Liver (tissue), 8 donors: ENCODE measurements at regions not wholly inside any gene's neighbourhood (a gene's known extent, or its start where the extent isn't known, plus 50 kb on each side); places are given as distances from the start of the nearest gene placed in this dataset.

Experiments
- DNase-seq: peaks from one replicate; pipeline ENCODE4 v3.0.0-alpha.2; 2017; ENCODE audit warnings: low spot score
- H3K27ac ChIP-seq, 2 donors: one replicate each; pipeline ENCODE4 v1.7.0; 2013; ENCODE audit warnings: inconsistent platforms in 2 of 2, low read length in 2 of 2, control low read depth in 1 of 2, low read depth in 1 of 2, mild to moderate bottlenecking in 1 of 2
- H3K27me3 ChIP-seq, 4 donors: one replicate each; pipeline versions ENCODE4 v1.6.1 to v1.7.0; 2013; ENCODE audit warnings: low read length in 3 of 4, inconsistent platforms in 1 of 4, mild to moderate bottlenecking in 1 of 4, moderate library complexity in 1 of 4; ENCODE audit not compliant: control insufficient read depth in 4 of 4, insufficient read depth in 4 of 4
- H3K36me3 ChIP-seq, 4 donors: one replicate each; pipeline versions ENCODE4 v1.6.1 to v1.7.0; 2013; ENCODE audit warnings: low read length in 3 of 4, mild to moderate bottlenecking in 3 of 4, low read depth in 1 of 4, moderate library complexity in 1 of 4; ENCODE audit not compliant: control insufficient read depth in 4 of 4, insufficient read depth in 3 of 4
- H3K4me1 ChIP-seq, 4 donors: one replicate each; pipeline versions ENCODE4 v1.6.1 to v1.7.0; 2013; ENCODE audit warnings: low read length in 3 of 4, mild to moderate bottlenecking in 3 of 4, moderate library complexity in 1 of 4; ENCODE audit not compliant: control insufficient read depth in 4 of 4, insufficient read depth in 4 of 4
- H3K4me3 ChIP-seq, 3 donors: one replicate each; pipeline versions ENCODE4 v1.6.1 to v1.7.0; 2013; ENCODE audit warnings: low read length in 3 of 3, control low read depth in 1 of 3, low read depth in 1 of 3, mild to moderate bottlenecking in 1 of 3
- H3K9ac ChIP-seq, 2 donors: one replicate each; pipeline ENCODE4 v1.7.0; 2013; ENCODE audit warnings: low read length in 2 of 2, mild to moderate bottlenecking in 2 of 2, moderate library complexity in 2 of 2, control low read depth in 1 of 2, low read depth in 1 of 2
- H3K9me3 ChIP-seq, 4 donors: one replicate each; pipeline versions ENCODE4 v1.6.1 to v1.7.0; 2013; ENCODE audit warnings: low read length in 3 of 4; ENCODE audit not compliant: control insufficient read depth in 4 of 4
- ATF3 ChIP-seq: IDR thresholded peaks from 2 replicates; pipeline ENCODE4 v1.6.1; 2016; ENCODE audit warnings: antibody characterized with exemption
- EGR1 ChIP-seq, 2 donors: IDR thresholded peaks; 2 replicates each; pipeline ENCODE4 v1.6.1; 2016 to 2018; ENCODE audit warnings: antibody characterized with exemption in 2 of 2, low read depth in 2 of 2
- FOXA1 ChIP-seq: IDR thresholded peaks from 2 replicates; pipeline ENCODE4 v1.6.1; 2016; ENCODE audit warnings: antibody characterized with exemption
- FOXA2 ChIP-seq: IDR thresholded peaks from 2 replicates; pipeline ENCODE4 v1.6.1; 2016; ENCODE audit warnings: antibody characterized with exemption
- GABPA ChIP-seq, 2 donors: IDR thresholded peaks in 1 of 2; conservative IDR thresholded peaks in 1 of 2; 2 replicates each; pipeline ENCODE4 v1.6.1; 2016; ENCODE audit warnings: antibody characterized with exemption in 2 of 2, mild to moderate bottlenecking in 1 of 2, moderate library complexity in 1 of 2
- HNF4A ChIP-seq, 2 donors: conservative IDR thresholded peaks; 2 replicates each; pipeline ENCODE4 v1.6.1; 2016; ENCODE audit warnings: antibody characterized with exemption in 2 of 2, mild to moderate bottlenecking in 2 of 2
- HNF4G ChIP-seq: IDR thresholded peaks from 2 replicates; pipeline ENCODE4 v1.6.1; 2016; ENCODE audit warnings: antibody characterized with exemption
- JUND ChIP-seq, 2 donors: IDR thresholded peaks; 2 replicates each; pipeline ENCODE4 v1.6.1; 2016; ENCODE audit warnings: antibody characterized with exemption in 2 of 2
- MAX ChIP-seq: IDR thresholded peaks from 2 replicates; pipeline ENCODE4 v1.6.1; 2016; ENCODE audit warnings: antibody characterized with exemption
- NR2F2 ChIP-seq: IDR thresholded peaks from 2 replicates; pipeline ENCODE4 v1.6.1; 2016; ENCODE audit warnings: antibody characterized with exemption
- RAD21 ChIP-seq, 2 donors: IDR thresholded peaks; 2 replicates each; pipeline ENCODE4 v1.6.1; 2016; ENCODE audit warnings: antibody characterized with exemption in 2 of 2, mild to moderate bottlenecking in 2 of 2
- RXRA ChIP-seq, 2 donors: IDR thresholded peaks; 2 replicates each; pipeline ENCODE4 v1.6.1; 2017 to 2018; ENCODE audit warnings: antibody characterized with exemption in 2 of 2, mild to moderate bottlenecking in 1 of 2
- SP1 ChIP-seq: IDR thresholded peaks from 2 replicates; pipeline ENCODE4 v1.6.1; 2018; ENCODE audit warnings: antibody characterized with exemption, mild to moderate bottlenecking
- TAF1 ChIP-seq: conservative IDR thresholded peaks from 2 replicates; pipeline ENCODE4 v1.6.1; 2016; ENCODE audit warnings: antibody characterized with exemption, mild to moderate bottlenecking
- YY1 ChIP-seq: IDR thresholded peaks from 2 replicates; pipeline ENCODE4 v1.6.1; 2016; ENCODE audit warnings: antibody characterized with exemption, mild to moderate bottlenecking
- ZBTB33 ChIP-seq: IDR thresholded peaks from 2 replicates; pipeline ENCODE4 v1.6.1; 2016; ENCODE audit warnings: antibody characterized with exemption
- WGBS: extraction: QIAGEN DNeasy Blood & Tissue Kit; methylation state at CpG from one replicate; pipeline ENCODE4 v1.1.7; 2013; 5-methylcytosine and 5-hydroxymethylcytosine counted together
- TF ChIP-seq, protein P1 (sequence below): fragments of 150-350 bp; IDR thresholded peaks from 2 replicates; pipeline ENCODE4 v1.5.1; 2017; ENCODE audit warnings: improper control_type of control experiment, low read depth, low read length; ENCODE audit not compliant: missing input control
- TF ChIP-seq, protein P2 (sequence below): IDR thresholded peaks from 2 replicates; pipeline ENCODE4 v1.6.1; 2016; ENCODE audit warnings: antibody characterized with exemption, mild to moderate bottlenecking
- donor health status: healthy.
- donor health status: healthy.
- donor health status: healthy.
- donor health status: healthy.
- donor health status: healthy.

- Histone ChIP-seq H3K9ac (no peak overlapping the region), H3K4me1 (no peaks in the 10 kb centered on the region), H3K4me3 (no peak overlapping the region), H3K9me3 (no peaks in the 10 kb centered on the region), H3K36me3 (no peaks in the 10 kb centered on the region), H3K27ac (no peak overlapping the region), H3K27me3 (peaks cover 0 to 2% (median 0%) of the 10 kb centered on the region in 4 donors)
- 83% methylated on average over 4 of the region's 4 CpGs for WGBS
- no peak for DNase-seq
- no peak for TF ChIP-seq GABPA (IDR thresholded peaks at IDR 0.05 in 1 of 2, conservative IDR thresholded peaks at IDR 0.05 in 1 of 2)
- no peak for TF ChIP-seq MAX
- TF ChIP-seq ATF3, result no peak
- TF ChIP-seq RXRA (IDR thresholded peaks at IDR 0.05), result no peak
- TF ChIP-seq, protein P1, sequence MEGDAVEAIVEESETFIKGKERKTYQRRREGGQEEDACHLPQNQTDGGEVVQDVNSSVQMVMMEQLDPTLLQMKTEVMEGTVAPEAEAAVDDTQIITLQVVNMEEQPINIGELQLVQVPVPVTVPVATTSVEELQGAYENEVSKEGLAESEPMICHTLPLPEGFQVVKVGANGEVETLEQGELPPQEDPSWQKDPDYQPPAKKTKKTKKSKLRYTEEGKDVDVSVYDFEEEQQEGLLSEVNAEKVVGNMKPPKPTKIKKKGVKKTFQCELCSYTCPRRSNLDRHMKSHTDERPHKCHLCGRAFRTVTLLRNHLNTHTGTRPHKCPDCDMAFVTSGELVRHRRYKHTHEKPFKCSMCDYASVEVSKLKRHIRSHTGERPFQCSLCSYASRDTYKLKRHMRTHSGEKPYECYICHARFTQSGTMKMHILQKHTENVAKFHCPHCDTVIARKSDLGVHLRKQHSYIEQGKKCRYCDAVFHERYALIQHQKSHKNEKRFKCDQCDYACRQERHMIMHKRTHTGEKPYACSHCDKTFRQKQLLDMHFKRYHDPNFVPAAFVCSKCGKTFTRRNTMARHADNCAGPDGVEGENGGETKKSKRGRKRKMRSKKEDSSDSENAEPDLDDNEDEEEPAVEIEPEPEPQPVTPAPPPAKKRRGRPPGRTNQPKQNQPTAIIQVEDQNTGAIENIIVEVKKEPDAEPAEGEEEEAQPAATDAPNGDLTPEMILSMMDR, result no peak
- TF ChIP-seq RAD21 (IDR thresholded peaks at IDR 0.05), result no peak
- TF ChIP-seq FOXA2, result no peak
- no peak for TF ChIP-seq NR2F2
- no peak for TF ChIP-seq ZBTB33
- TF ChIP-seq SP1, result no peak
- TF ChIP-seq HNF4A (conservative IDR thresholded peaks at IDR 0.05), result no peak
- no peak for TF ChIP-seq JUND (IDR thresholded peaks at IDR 0.05)
Observed at GRCh38 chr14:98290596-98290995, 981.4 kb downstream of the BCL11B start.

- Histone ChIP-seq H3K4me3 (no peak overlapping the region), H3K27me3 (peaks cover 0 to 2% (median 0%) of the 10 kb centered on the region in 4 donors), H3K9me3 (no peaks in the 10 kb centered on the region), H3K4me1 (no peaks in the 10 kb centered on the region), H3K36me3 (no peaks in the 10 kb centered on the region), H3K27ac (no peak overlapping the region), H3K9ac (no peak overlapping the region)
- 87% methylated on average over 2 of the region's 2 CpGs for WGBS
- TF ChIP-seq ZBTB33, result no peak
- no peak for TF ChIP-seq SP1
- TF ChIP-seq FOXA1, result no peak
- TF ChIP-seq RAD21 (IDR thresholded peaks at IDR 0.05), result no peak
- TF ChIP-seq, protein P2, sequence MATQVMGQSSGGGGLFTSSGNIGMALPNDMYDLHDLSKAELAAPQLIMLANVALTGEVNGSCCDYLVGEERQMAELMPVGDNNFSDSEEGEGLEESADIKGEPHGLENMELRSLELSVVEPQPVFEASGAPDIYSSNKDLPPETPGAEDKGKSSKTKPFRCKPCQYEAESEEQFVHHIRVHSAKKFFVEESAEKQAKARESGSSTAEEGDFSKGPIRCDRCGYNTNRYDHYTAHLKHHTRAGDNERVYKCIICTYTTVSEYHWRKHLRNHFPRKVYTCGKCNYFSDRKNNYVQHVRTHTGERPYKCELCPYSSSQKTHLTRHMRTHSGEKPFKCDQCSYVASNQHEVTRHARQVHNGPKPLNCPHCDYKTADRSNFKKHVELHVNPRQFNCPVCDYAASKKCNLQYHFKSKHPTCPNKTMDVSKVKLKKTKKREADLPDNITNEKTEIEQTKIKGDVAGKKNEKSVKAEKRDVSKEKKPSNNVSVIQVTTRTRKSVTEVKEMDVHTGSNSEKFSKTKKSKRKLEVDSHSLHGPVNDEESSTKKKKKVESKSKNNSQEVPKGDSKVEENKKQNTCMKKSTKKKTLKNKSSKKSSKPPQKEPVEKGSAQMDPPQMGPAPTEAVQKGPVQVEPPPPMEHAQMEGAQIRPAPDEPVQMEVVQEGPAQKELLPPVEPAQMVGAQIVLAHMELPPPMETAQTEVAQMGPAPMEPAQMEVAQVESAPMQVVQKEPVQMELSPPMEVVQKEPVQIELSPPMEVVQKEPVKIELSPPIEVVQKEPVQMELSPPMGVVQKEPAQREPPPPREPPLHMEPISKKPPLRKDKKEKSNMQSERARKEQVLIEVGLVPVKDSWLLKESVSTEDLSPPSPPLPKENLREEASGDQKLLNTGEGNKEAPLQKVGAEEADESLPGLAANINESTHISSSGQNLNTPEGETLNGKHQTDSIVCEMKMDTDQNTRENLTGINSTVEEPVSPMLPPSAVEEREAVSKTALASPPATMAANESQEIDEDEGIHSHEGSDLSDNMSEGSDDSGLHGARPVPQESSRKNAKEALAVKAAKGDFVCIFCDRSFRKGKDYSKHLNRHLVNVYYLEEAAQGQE, result no peak
- no peak for TF ChIP-seq HNF4G
- TF ChIP-seq TAF1, result no peak
- TF ChIP-seq NR2F2, result no peak
- TF ChIP-seq EGR1 (IDR thresholded peaks at IDR 0.05; ENCODE audit: low read depth in 2 of 2), result no peak
- TF ChIP-seq ATF3, result no peak
- TF ChIP-seq GABPA (IDR thresholded peaks at IDR 0.05 in 1 of 2, conservative IDR thresholded peaks at IDR 0.05 in 1 of 2), result no peak
- TF ChIP-seq MAX, result no peak
- TF ChIP-seq FOXA2, result no peak
- TF ChIP-seq, protein P1, result no peak
- TF ChIP-seq YY1, result no peak
- no peak for TF ChIP-seq JUND (IDR thresholded peaks at IDR 0.05)
- TF ChIP-seq HNF4A (conservative IDR thresholded peaks at IDR 0.05), result no peak
- no peak for DNase-seq
Observed at GRCh38 chr14:98292191-98292590, 979.8 kb downstream of the BCL11B start.
